ENCODE measurements at regions not wholly inside any gene's neighbourhood (a gene's known extent, or its start where the extent isn't known, plus 50 kb on each side); places are given as distances from the start of the nearest gene placed in this dataset.
"Not testable (repeated sequence)": the region's sequence is repeated elsewhere in the genome, so short reads cannot be mapped to it uniquely, and the experiment has no call there.

DNA sequence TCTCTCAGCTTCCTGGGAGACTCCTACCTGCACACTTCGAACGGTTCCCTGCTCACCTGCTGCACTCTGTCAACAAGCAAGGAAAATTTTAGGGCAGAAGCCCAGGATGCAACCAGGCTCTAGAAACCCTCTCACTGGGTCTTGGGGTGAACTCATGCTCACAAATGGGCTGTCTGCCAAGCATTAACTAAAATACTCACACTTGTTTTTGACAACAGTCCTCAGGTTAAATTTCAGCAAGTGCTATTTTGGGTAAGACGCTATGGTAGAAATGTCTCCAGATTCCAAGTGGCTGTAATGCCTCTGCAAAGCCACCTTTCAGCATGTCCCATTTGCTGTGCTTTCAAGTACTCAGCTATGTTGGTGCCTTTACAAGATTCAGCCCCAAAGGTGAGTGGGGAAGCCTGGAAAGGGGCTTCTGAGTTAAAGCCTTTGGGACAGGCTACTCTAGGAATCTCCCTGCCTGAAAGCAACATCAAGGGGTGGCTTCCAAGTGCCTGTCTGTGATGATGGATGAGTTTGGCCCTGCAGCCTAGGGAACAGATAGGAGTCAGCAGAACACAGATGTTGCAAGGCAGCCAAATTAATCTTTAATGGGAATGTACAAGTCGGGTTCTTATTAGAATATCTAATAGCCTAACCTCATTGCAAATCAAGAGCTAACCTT lies 211.9 kb upstream of the SPAG17 start:
- DNase-seq (ENCODE audit: low spot score in 2 of 2) (no peak), ATAC-seq (replicated peaks; ENCODE audit: extremely low read depth, poor library complexity, severe bottlenecking) (no peak)
- Mint-ChIP-seq H3K4me3 (no peak overlapping the region), H3K27ac (ENCODE audit: low read depth) (no peak overlapping the region), H3K27me3 (no peaks in the 10 kb centered on the region), H3K9me3 (peaks cover 8% of the 10 kb centered on the region), H3K4me1 (no peaks in the 10 kb centered on the region), H3K36me3 (ENCODE audit: insufficient read depth) (no peaks in the 10 kb centered on the region)

DNA sequence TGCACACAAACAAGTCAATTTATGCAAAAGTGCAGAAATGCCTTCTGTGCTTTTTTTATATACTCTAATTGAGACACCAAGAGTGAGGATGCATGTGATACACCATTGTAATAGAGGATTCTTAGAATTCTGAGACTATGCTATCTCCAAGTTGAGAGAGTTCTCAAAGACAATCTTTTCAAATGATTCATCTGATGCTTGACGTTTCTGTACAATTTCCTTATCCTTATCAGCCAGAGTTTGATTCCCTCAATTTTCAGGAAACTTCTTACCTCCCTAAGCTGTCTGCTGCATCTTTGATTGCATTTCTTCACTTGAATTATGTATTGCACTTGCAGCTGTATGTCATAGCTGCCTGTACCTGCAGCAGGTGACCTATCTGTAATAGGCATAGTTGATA lies 211.3 kb upstream of the SPAG17 start:
- DNase-seq (ENCODE audit: low spot score in 2 of 2) (no peak), ATAC-seq (replicated peaks; ENCODE audit: extremely low read depth, poor library complexity, severe bottlenecking) (no peak)
- H3K4me1 Mint-ChIP-seq: no peaks in the 10 kb centered on the region
- no peak overlapping the region for H3K27ac Mint-ChIP-seq (ENCODE audit: low read depth)
- H3K9me3 Mint-ChIP-seq: peaks cover 8% of the 10 kb centered on the region
- no peak overlapping the region for H3K4me3 Mint-ChIP-seq
- no peaks in the 10 kb centered on the region for H3K36me3 Mint-ChIP-seq (ENCODE audit: insufficient read depth)
- H3K27me3 Mint-ChIP-seq: no peaks in the 10 kb centered on the region

DNA sequence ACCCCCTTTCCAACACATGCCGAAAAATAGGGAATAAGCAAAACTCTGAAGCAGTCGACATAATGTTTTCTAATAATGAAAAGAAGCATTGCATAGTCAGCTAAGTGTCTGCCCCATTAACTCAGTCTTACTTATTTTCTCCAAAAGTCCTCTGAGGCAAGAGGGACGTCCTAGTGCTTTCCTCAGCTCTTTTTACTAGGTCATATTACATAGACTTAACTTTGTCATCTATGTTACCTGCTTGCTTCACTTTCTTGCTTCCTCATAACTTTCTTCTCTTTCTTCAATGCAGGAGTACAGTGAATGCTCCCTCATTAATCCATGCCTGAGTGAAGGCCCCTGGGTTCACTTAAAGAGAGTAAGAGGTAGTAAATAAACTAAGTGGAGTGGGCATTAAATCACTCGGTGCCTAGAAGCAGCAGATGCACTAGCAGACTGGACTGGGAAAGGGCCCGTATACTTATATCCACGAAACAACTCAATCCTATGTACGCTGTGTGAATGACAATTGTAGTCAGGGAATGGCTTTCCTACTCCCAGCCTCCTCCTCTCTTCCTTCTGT lies 210.5 kb upstream of the SPAG17 start:
- no peaks in the 10 kb centered on the region for H3K27me3 Mint-ChIP-seq
- no peak overlapping the region for H3K27ac Mint-ChIP-seq (ENCODE audit: low read depth)
- H3K9me3 Mint-ChIP-seq: peaks cover 8% of the 10 kb centered on the region
- H3K4me3 Mint-ChIP-seq: no peak overlapping the region
- H3K4me1 Mint-ChIP-seq: no peaks in the 10 kb centered on the region
- no peak for ATAC-seq (replicated peaks; ENCODE audit: extremely low read depth, poor library complexity, severe bottlenecking)
- no peaks in the 10 kb centered on the region for H3K36me3 Mint-ChIP-seq (ENCODE audit: insufficient read depth)
- no peak for DNase-seq (ENCODE audit: low spot score in 2 of 2)

DNA sequence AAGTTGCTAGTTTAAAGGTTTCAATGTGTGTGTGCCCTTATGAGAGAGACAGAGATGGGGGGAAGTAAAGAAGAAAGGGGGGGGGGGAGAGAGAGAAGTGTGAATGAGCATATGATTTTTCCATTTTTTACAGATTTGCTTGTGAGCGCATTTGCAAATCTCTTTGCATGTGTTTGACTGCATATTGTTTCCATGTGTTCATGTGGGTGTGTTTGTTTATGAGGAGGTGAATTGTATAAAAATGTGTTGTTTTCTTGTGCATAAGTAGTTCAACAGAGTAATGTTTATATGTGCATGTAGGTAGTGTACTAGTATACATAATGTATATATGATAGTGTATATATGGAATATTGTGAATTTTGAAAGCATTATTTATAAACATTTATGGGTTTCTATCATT lies 205.9 kb upstream of the SPAG17 start:
- H3K27ac Mint-ChIP-seq (ENCODE audit: low read depth): no peak overlapping the region
- no peaks in the 10 kb centered on the region for H3K4me1 Mint-ChIP-seq
- H3K4me3 Mint-ChIP-seq: no peak overlapping the region
- no peaks in the 10 kb centered on the region for H3K36me3 Mint-ChIP-seq (ENCODE audit: insufficient read depth)
- ATAC-seq (replicated peaks; ENCODE audit: extremely low read depth, poor library complexity, severe bottlenecking): no peak
- no peaks in the 10 kb centered on the region for H3K27me3 Mint-ChIP-seq
- DNase-seq (ENCODE audit: low spot score in 2 of 2): no peak
- no peaks in the 10 kb centered on the region for H3K9me3 Mint-ChIP-seq

DNA sequence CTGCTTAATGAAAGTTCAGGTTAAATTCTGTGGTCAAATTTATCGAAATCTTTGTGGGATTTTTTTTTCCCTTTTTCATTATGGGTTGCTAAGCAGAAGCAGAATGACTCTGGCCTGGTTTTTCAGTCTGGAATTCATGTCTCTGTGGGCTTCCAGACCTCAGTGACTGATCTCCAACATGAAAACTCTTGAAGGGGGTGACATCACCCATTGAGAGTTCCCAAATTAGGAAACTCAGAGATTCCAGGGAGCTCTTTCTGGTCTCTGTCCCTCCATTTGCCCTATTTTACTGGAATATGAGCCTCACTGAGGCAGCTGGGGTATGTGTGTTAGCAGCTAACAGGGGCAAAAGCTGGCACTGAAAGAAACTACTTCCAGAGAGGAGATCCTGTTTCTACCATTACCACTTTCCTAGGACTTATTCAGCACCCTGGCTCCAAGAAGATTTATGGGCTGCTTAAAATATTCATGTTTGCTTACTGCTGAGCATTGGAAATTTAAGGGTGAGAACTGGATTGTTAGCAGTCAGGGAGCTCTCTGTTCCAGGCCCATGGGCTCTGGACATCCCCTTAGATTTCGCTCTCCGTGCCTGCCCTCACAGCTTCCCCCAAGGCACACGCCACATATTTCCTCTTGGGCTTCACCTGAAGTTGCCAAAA lies 203.4 kb upstream of the SPAG17 start:
- H3K36me3 Mint-ChIP-seq (ENCODE audit: insufficient read depth): no peaks in the 10 kb centered on the region

DNA sequence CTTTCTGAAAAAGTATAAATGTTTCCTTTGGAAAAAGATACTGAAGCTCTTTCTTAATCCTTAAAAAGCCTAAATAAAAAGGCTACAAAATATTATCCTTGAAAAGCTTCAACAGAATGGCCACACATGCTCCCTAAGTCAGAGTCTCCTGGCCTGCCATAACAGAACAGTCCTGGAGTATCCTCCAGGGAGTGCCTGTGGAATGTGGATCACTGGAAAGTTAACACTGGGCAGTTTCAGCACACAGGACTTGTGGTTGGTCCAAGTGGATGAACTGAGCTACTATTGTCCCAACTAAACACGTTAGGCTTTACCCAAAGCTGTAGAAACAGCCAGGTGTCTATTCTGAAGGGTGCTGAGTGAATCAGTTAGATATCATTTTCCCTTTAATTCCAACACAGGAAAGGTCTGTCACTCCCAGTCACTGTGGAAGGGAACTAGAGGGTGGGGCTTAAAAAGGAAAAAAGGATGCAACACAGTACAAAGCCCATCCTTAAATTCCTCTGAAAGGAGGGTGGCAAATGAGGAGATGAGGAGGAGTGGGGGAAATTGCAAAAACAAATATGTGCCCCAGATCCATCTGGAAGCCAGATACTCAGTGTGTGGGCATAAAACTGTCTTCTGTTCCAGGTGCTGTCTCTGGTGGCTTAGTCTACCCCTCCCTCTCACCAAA lies 196.3 kb upstream of the SPAG17 start:
- Mint-ChIP-seq H3K9me3 (peaks cover 14% of the 10 kb centered on the region), H3K27ac (ENCODE audit: low read depth) (no peak overlapping the region), H3K4me3 (no peak overlapping the region), H3K4me1 (no peaks in the 10 kb centered on the region), H3K27me3 (no peaks in the 10 kb centered on the region), H3K36me3 (ENCODE audit: insufficient read depth) (no peaks in the 10 kb centered on the region)
- DNase-seq (ENCODE audit: low spot score in 2 of 2) (no peak), ATAC-seq (replicated peaks; ENCODE audit: extremely low read depth, poor library complexity, severe bottlenecking) (no peak)

More for the DNA sequence above, 203.4 kb upstream of the SPAG17 start:
- H3K27me3 Mint-ChIP-seq: no peaks in the 10 kb centered on the region
- no peaks in the 10 kb centered on the region for H3K9me3 Mint-ChIP-seq
- no peak for ATAC-seq (replicated peaks; ENCODE audit: extremely low read depth, poor library complexity, severe bottlenecking)
- no peak for DNase-seq (ENCODE audit: low spot score in 2 of 2)
- H3K4me1 Mint-ChIP-seq: no peaks in the 10 kb centered on the region
- H3K4me3 Mint-ChIP-seq: no peak overlapping the region
- no peak overlapping the region for H3K27ac Mint-ChIP-seq (ENCODE audit: low read depth)

DNA sequence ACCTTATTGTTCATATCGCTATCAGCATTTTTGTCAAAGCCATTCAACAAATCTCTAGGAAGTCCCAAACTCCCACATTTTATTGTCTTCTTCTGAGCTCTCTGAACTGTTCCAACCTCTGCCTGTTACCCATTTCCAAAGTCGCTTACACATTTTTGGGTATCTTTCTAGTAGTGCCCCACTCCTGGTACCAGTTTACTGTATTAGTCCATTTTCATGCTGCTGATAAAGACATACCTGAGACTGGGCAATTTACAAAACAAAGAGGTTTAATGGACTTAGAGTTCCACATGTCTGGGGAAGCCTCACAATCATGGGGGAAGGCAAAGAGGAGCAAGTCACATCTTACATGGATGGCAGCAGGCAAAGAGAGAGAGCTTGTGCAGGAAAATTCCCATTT lies 192.2 kb upstream of the SPAG17 start:
- H3K4me1 Mint-ChIP-seq: not testable (repeated sequence)

DNA sequence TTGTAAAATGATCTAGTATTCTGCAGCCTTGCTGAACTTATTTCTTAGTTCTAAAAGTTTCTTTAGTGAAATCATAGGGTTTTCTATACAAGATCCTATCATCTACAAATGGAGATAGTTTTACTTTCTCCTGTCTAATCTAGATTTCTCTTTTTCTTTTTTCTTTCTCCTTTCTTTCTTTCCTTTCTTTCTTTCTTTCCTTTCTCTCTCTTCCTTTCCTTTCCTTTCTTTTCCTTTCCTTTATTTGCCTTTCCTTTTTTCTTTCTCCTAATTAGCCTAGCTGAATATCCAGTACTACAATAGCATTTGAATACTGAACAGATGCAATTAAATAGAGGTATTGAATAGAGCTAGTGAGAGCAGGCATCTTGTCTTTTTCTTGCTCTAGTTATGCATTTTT lies 186.6 kb upstream of the SPAG17 start:
- Mint-ChIP-seq H3K27me3 (no peaks in the 10 kb centered on the region), H3K27ac (ENCODE audit: low read depth) (no peak overlapping the region), H3K4me1 (no peaks in the 10 kb centered on the region), H3K36me3 (ENCODE audit: insufficient read depth) (no peaks in the 10 kb centered on the region), H3K9me3 (peaks cover 24% of the 10 kb centered on the region), H3K4me3 (no peak overlapping the region)
- no peak for DNase-seq (ENCODE audit: low spot score in 2 of 2)
- ATAC-seq (replicated peaks; ENCODE audit: extremely low read depth, poor library complexity, severe bottlenecking): no peak

More for the DNA sequence above, 192.2 kb upstream of the SPAG17 start:
- not testable (repeated sequence) for H3K4me3 Mint-ChIP-seq; H3K36me3 Mint-ChIP-seq (ENCODE audit: insufficient read depth); H3K27me3 Mint-ChIP-seq; H3K27ac Mint-ChIP-seq (ENCODE audit: low read depth); ATAC-seq (replicated peaks; ENCODE audit: extremely low read depth, poor library complexity, severe bottlenecking); DNase-seq (ENCODE audit: low spot score in 2 of 2)
- H3K9me3 Mint-ChIP-seq: peaks cover 24% of the 10 kb centered on the region

DNA sequence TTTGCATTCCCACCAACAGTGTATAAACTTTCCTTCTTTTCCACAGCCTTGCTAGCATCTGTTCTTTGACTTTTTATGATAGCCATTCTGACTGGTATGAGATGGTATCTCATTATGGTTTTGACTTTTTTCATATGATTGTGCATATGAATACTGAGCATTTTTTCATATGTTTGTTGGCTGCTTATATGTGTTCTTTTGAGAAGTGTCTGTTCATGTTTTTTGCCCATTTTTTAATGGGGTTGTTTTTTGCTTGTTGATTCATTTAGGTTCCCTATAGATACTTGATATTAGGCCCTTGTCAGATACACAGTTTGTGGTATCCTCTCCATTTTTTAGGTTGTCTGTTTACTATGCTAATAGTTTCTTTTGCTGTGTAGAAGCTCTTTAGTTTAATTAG lies 185.8 kb upstream of the SPAG17 start:
- no peaks in the 10 kb centered on the region for H3K4me1 Mint-ChIP-seq
- H3K9me3 Mint-ChIP-seq: peaks cover 24% of the 10 kb centered on the region
- no peak overlapping the region for H3K4me3 Mint-ChIP-seq
- H3K27ac Mint-ChIP-seq (ENCODE audit: low read depth): no peak overlapping the region
- ATAC-seq (replicated peaks; ENCODE audit: extremely low read depth, poor library complexity, severe bottlenecking) (no peak), DNase-seq (ENCODE audit: low spot score in 2 of 2) (no peak)
- no peaks in the 10 kb centered on the region for H3K36me3 Mint-ChIP-seq (ENCODE audit: insufficient read depth)
- H3K27me3 Mint-ChIP-seq: no peaks in the 10 kb centered on the region

DNA sequence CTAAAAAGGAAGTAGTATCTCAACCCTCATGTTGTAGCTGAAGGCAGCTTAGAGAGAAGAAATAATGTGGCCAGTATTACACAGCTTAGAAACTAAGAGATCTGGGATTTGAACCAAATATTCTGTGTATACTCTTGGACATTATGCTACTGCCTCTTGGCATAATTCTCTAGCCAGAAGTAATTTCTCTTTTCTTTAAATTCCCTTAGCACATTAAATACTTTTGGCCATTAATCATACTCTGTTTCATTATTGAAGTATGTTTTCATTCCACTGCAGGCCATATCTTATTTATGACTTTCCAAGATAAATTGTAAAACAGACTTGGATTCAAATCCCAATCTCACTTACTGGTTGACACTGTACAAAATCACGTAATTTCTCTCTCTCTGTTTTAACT lies 181.3 kb upstream of the SPAG17 start:
- no peak for DNase-seq (ENCODE audit: low spot score in 2 of 2)
- no peak for ATAC-seq (replicated peaks; ENCODE audit: extremely low read depth, poor library complexity, severe bottlenecking)
- no peaks in the 10 kb centered on the region for H3K36me3 Mint-ChIP-seq (ENCODE audit: insufficient read depth)
- H3K9me3 Mint-ChIP-seq: no peaks in the 10 kb centered on the region
- H3K27ac Mint-ChIP-seq (ENCODE audit: low read depth): no peak overlapping the region
- no peak overlapping the region for H3K4me3 Mint-ChIP-seq
- H3K4me1 Mint-ChIP-seq: no peaks in the 10 kb centered on the region
- H3K27me3 Mint-ChIP-seq: no peaks in the 10 kb centered on the region

DNA sequence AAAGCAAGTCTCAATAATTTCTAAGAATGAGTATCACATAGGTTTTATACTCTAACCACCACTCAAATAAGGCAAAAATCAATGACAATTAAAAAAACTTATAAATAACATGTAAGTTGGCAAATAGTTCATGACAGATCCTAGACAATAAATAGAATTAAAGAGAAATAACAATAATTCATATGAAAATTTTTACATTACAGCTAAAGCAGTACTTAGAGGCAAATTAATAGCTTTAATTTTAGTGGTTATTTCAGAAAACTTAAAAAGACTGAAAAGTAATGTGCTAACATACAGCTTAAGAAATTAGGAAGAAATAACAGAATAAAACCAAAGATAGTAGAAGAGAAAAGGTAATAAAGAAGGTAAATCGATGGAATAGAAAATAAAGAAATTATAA lies 179.9 kb upstream of the SPAG17 start:
- no peaks in the 10 kb centered on the region for H3K9me3 Mint-ChIP-seq
- H3K4me3 Mint-ChIP-seq: no peak overlapping the region
- H3K4me1 Mint-ChIP-seq: no peaks in the 10 kb centered on the region
- H3K27ac Mint-ChIP-seq (ENCODE audit: low read depth): no peak overlapping the region
- ATAC-seq (replicated peaks; ENCODE audit: extremely low read depth, poor library complexity, severe bottlenecking): no peak
- H3K36me3 Mint-ChIP-seq (ENCODE audit: insufficient read depth): no peaks in the 10 kb centered on the region
- no peak for DNase-seq (ENCODE audit: low spot score in 2 of 2)
- no peaks in the 10 kb centered on the region for H3K27me3 Mint-ChIP-seq

DNA sequence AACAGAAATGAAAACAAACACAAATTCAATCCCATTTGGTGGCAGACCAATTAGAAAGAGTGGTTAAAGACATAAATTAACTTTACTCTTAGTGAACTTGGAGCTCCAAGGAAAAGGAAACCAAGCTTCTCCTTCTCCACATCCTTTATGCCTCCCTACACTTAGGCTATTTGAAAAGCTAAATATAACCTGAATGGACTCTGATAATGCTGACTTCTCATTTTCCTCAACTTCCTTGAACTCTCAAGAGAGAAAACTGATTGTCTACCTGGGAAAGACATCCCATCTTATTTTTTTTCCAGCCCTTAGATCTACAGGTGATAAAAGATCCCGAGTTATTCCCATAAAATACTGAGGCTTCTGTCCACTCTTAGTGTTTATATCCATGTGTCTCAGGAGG lies 178.4 kb upstream of the SPAG17 start:
- H3K9me3 Mint-ChIP-seq: no peaks in the 10 kb centered on the region
- DNase-seq (ENCODE audit: low spot score in 2 of 2) (no peak), ATAC-seq (replicated peaks; ENCODE audit: extremely low read depth, poor library complexity, severe bottlenecking) (no peak)
- H3K27me3 Mint-ChIP-seq: no peaks in the 10 kb centered on the region
- H3K4me3 Mint-ChIP-seq: no peak overlapping the region
- no peaks in the 10 kb centered on the region for H3K36me3 Mint-ChIP-seq (ENCODE audit: insufficient read depth)
- no peak overlapping the region for H3K27ac Mint-ChIP-seq (ENCODE audit: low read depth)
- no peaks in the 10 kb centered on the region for H3K4me1 Mint-ChIP-seq

DNA sequence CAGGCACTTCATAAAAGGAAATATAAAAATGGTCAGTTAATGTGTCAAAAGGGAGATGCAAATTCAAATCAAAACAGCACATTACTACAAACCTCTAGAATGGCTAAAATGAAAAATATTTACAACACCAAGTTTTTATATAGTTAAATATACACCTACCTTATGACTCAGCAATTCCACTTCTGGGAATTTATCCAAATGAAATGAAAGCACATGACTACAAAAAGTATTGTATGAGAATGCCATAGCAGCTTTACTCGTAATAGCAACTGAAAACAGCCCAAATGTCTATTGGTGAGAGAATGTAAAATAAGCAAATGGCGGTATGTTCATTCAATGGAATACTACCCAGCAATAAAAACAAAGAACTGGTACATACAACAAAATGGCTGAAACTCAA lies 175.8 kb upstream of the SPAG17 start:
- no peaks in the 10 kb centered on the region for H3K27me3 Mint-ChIP-seq
- no peak overlapping the region for H3K4me3 Mint-ChIP-seq
- H3K36me3 Mint-ChIP-seq (ENCODE audit: insufficient read depth): no peaks in the 10 kb centered on the region
- H3K9me3 Mint-ChIP-seq: peaks cover 6% of the 10 kb centered on the region
- H3K27ac Mint-ChIP-seq (ENCODE audit: low read depth): no peak overlapping the region
- H3K4me1 Mint-ChIP-seq: no peaks in the 10 kb centered on the region
- no peak for ATAC-seq (replicated peaks; ENCODE audit: extremely low read depth, poor library complexity, severe bottlenecking)
- DNase-seq (ENCODE audit: low spot score in 2 of 2): no peak

All from central memory CD8-positive, alpha-beta T cell (primary cell).